ENCODE measurements at regions not wholly inside any gene's neighbourhood (a gene's known extent, or its start where the extent isn't known, plus 50 kb on each side); places are given as distances from the start of the nearest gene placed in this dataset.

- WGBS, 2 donors: 79 to 82% methylated on average over 16 to 17 of the region's 17 CpGs
- Histone ChIP-seq H3K27ac (no peak overlapping the region), H3K27me3 (no peaks in the 10 kb centered on the region), H3K9me3 (no peaks in the 10 kb centered on the region), H3K4me1 (peaks cover 0 to 23% (median 3%) of the 10 kb centered on the region in 4 donors), H3K4me3 (no peak overlapping the region), H3K36me3 (no peaks in the 10 kb centered on the region)
- TF ChIP-seq POLR2A (IDR thresholded peaks at IDR 0.05): no peak
- no peak for TF ChIP-seq CTCF (IDR thresholded peaks at IDR 0.05)
- no peak for TF ChIP-seq EP300 (IDR thresholded peaks at IDR 0.05)
- DNase-seq (ENCODE audit: low spot score in 2 of 2): no peak
Observed at GRCh38 chr17:73765824-73766563, 121.7 kb upstream of the SDK2 start.

GRCh38 chr17:73767696-73768095 is 123.5 kb upstream of the SDK2 start:
- WGBS, 2 donors: 83 to 88% methylated on average over 7 of the region's 7 CpGs
- no peaks in the 10 kb centered on the region for H3K9me3 ChIP-seq
- no peak for TF ChIP-seq EP300 (IDR thresholded peaks at IDR 0.05)
- no peak for TF ChIP-seq CTCF (IDR thresholded peaks at IDR 0.05)
- TF ChIP-seq POLR2A (IDR thresholded peaks at IDR 0.05): no peak
- no peaks in the 10 kb centered on the region for H3K36me3 ChIP-seq
- no peak overlapping the region for H3K27ac ChIP-seq
- DNase-seq (ENCODE audit: low spot score in 2 of 2): no peak
- no peak overlapping the region for H3K4me3 ChIP-seq
- no peaks in the 10 kb centered on the region for H3K27me3 ChIP-seq
- H3K4me1 ChIP-seq: peaks cover 0 to 24% (median 3%) of the 10 kb centered on the region in 4 donors

- TF ChIP-seq POLR2A (IDR thresholded peaks at IDR 0.05): no peak
- no peak for TF ChIP-seq EP300 (IDR thresholded peaks at IDR 0.05)
- TF ChIP-seq CTCF (IDR thresholded peaks at IDR 0.05): no peak
- 93 to 95% methylated on average over 2 of the region's 2 CpGs for WGBS, 2 donors
Observed at GRCh38 chr17:73768691-73769090, 124.4 kb upstream of the SDK2 start.

GRCh38 chr17:73769479-73769878 is 125.2 kb upstream of the SDK2 start:
- no peaks in the 10 kb centered on the region for H3K27me3 ChIP-seq
- H3K36me3 ChIP-seq: no peaks in the 10 kb centered on the region
- DNase-seq (ENCODE audit: low spot score in 2 of 2): no peak
- peaks cover 0 to 19% (median 3%) of the 10 kb centered on the region in 4 donors for H3K4me1 ChIP-seq
- no peak overlapping the region for H3K4me3 ChIP-seq
- H3K27ac ChIP-seq: no peak overlapping the region
- TF ChIP-seq CTCF (IDR thresholded peaks at IDR 0.05) (no peak), EP300 (IDR thresholded peaks at IDR 0.05) (no peak), POLR2A (IDR thresholded peaks at IDR 0.05) (no peak)
- WGBS, 2 donors: 78 to 88% methylated on average over 3 of the region's 3 CpGs
- H3K9me3 ChIP-seq: no peaks in the 10 kb centered on the region

More at GRCh38 chr17:73768691-73769090, 124.4 kb upstream of the SDK2 start:
- H3K4me1 ChIP-seq: peaks cover 0 to 19% (median 3%) of the 10 kb centered on the region in 4 donors
- no peak for DNase-seq (ENCODE audit: low spot score in 2 of 2)
- no peak overlapping the region for H3K4me3 ChIP-seq
- H3K36me3 ChIP-seq: no peaks in the 10 kb centered on the region
- no peaks in the 10 kb centered on the region for H3K9me3 ChIP-seq
- no peaks in the 10 kb centered on the region for H3K27me3 ChIP-seq
- no peak overlapping the region for H3K27ac ChIP-seq

- peak overlapping the region in 1 of 4 donors; percentile 29 for H3K27ac ChIP-seq
Observed at GRCh38 chr17:73770115-73770848, 126.0 kb upstream of the SDK2 start.

More at GRCh38 chr17:73770115-73770848, 126.0 kb upstream of the SDK2 start:
- Histone ChIP-seq H3K9me3 (no peaks in the 10 kb centered on the region), H3K36me3 (no peaks in the 10 kb centered on the region), H3K4me1 (peaks cover 0 to 19% (median 3%) of the 10 kb centered on the region in 4 donors), H3K4me3 (no peak overlapping the region), H3K27me3 (no peaks in the 10 kb centered on the region)
- no peak for TF ChIP-seq CTCF (IDR thresholded peaks at IDR 0.05)
- peak in 1 of 2 donors; percentile 82 for TF ChIP-seq EP300 (IDR thresholded peaks at IDR 0.05)
- no peak for TF ChIP-seq POLR2A (IDR thresholded peaks at IDR 0.05)
- 42 to 68% methylated on average over 6 to 12 of the region's 12 CpGs for WGBS, 2 donors
- DNase-seq (ENCODE audit: low spot score in 2 of 2): peak; percentile 81 to 85

All from tibial nerve (tissue), 4 donors.